ENCODE measurements at regions not wholly inside any gene's neighbourhood (a gene's known extent, or its start where the extent isn't known, plus 50 kb on each side); places are given as distances from the start of the nearest gene placed in this dataset.

DNA sequence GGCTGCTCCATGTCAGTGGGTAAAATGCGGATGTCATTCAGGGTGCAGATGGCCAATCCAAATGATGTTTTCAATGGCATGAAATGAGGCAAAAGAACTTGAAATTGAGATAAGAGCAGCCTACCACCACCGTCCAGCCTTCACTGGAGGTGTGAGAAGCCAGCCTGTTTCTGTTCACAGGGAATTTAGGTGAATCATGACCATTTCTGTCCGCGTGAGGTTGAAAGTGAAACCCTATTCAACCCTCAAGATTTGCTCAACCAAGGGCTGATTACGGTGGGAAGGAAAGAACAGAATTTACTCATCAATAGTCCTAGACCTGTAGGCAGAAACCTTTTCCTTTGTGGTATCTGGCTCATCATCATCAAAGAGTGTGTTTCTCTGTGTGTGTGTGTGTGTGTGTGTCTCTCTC lies 370.7 kb downstream of the COG6 start:
- TF ChIP-seq, protein P1, sequence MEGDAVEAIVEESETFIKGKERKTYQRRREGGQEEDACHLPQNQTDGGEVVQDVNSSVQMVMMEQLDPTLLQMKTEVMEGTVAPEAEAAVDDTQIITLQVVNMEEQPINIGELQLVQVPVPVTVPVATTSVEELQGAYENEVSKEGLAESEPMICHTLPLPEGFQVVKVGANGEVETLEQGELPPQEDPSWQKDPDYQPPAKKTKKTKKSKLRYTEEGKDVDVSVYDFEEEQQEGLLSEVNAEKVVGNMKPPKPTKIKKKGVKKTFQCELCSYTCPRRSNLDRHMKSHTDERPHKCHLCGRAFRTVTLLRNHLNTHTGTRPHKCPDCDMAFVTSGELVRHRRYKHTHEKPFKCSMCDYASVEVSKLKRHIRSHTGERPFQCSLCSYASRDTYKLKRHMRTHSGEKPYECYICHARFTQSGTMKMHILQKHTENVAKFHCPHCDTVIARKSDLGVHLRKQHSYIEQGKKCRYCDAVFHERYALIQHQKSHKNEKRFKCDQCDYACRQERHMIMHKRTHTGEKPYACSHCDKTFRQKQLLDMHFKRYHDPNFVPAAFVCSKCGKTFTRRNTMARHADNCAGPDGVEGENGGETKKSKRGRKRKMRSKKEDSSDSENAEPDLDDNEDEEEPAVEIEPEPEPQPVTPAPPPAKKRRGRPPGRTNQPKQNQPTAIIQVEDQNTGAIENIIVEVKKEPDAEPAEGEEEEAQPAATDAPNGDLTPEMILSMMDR (IDR thresholded peaks at IDR 0.05 in 8 of 11, conservative IDR thresholded peaks at IDR 0.05 in 3 of 11) = no peak
- no peak for TF ChIP-seq POLR2A (IDR thresholded peaks at IDR 0.05)
